Stomach (tissue), 4 donors: ENCODE measurements at regions not wholly inside any gene's neighbourhood (a gene's known extent, or its start where the extent isn't known, plus 50 kb on each side); places are given as distances from the start of the nearest gene placed in this dataset.

Experiments
- CTCF ChIP-seq, 7 experiments: fragments of 450-650 bp in 4 of 7; fragments of 200-600 bp in 3 of 7; sonication (generic) in 3 of 7; IDR thresholded peaks; one replicate each; pipeline ENCODE4 v1.5.1; 2016 to 2019; ENCODE audit warnings: antibody characterized with exemption in 7 of 7, control low read depth in 2 of 7, mild to moderate bottlenecking in 1 of 7
- EP300 ChIP-seq: sonication (generic); formaldehyde crosslinking; IDR thresholded peaks from one replicate; pipeline ENCODE4 v1.6.1; 2017; ENCODE audit warnings: antibody characterized with exemption
- POLR2A ChIP-seq, 4 donors: fragments of 450-650 bp; IDR thresholded peaks; one replicate each; pipeline ENCODE4 v1.6.1; 2016; ENCODE audit warnings: antibody characterized with exemption in 4 of 4, control low read depth in 2 of 4, mild to moderate bottlenecking in 1 of 4, moderate library complexity in 1 of 4

- TF ChIP-seq POLR2A (IDR thresholded peaks at IDR 0.05) (no peak), EP300 (no peak), CTCF (IDR thresholded peaks at IDR 0.05) (no peak)
Observed at GRCh38 chr2:155665704-155666103, 666.8 kb downstream of the NR4A2 start.
